IPS DF 19.7 (cell line): ENCODE measurements at regions not wholly inside any gene's neighbourhood (a gene's known extent, or its start where the extent isn't known, plus 50 kb on each side); places are given as distances from the start of the nearest gene placed in this dataset.

Source experiments
- DNase-seq: peaks from one replicate; pipeline ENCODE4 v3.0.0-alpha.2; 2013; ENCODE audit warnings: low read depth, low spot score

- no peak for DNase-seq
Observed at GRCh38 chr7:24521917-24522623, 51.2 kb upstream of the PALS2 start.
